Naive B cell (primary cell): ENCODE measurements at regions not wholly inside any gene's neighbourhood (a gene's known extent, or its start where the extent isn't known, plus 50 kb on each side); places are given as distances from the start of the nearest gene placed in this dataset.
A peak's percentile ranks its signal among the peaks of the same experiment; 100 is the strongest.

Source experiments
- ATAC-seq, 2 donors: fragments of 150-1000 bp; cut with Tn5 transposase; 2 replicates each; pipeline ENCODE4 v1.10.0; 2021; ENCODE audit warnings: low read depth in 2 of 2, mild to moderate bottlenecking in 2 of 2, moderate library complexity in 2 of 2
- DNase-seq: peaks from one replicate; pipeline ENCODE4 v3.0.0; 2022
- H3K27ac Mint-ChIP-seq, 6 donors: one replicate each; pipeline ENCODE4 v1.8.0; 2020 to 2022; ENCODE audit warnings: mild to moderate bottlenecking in 6 of 6, mixed read lengths in 6 of 6, moderate library complexity in 5 of 6, inconsistent platforms in 2 of 6
- H3K27me3 Mint-ChIP-seq, 3 donors: one replicate each; pipeline ENCODE4 v1.8.0; 2021 to 2022; ENCODE audit warnings: mixed read lengths in 3 of 3, mild to moderate bottlenecking in 1 of 3
- H3K36me3 Mint-ChIP-seq, 2 donors: one replicate each; pipeline ENCODE4 v1.8.0; 2020 to 2022; ENCODE audit warnings: mixed read lengths in 2 of 2, inconsistent platforms in 1 of 2, mild to moderate bottlenecking in 1 of 2
- H3K4me1 Mint-ChIP-seq, 3 donors: one replicate each; pipeline ENCODE4 v1.8.0; 2020 to 2022; ENCODE audit warnings: mixed read lengths in 3 of 3, inconsistent platforms in 1 of 3, mild to moderate bottlenecking in 1 of 3, moderate library complexity in 1 of 3
- H3K4me3 Mint-ChIP-seq, 8 donors: one replicate each; pipeline ENCODE4 v1.8.0; 2020 to 2022; ENCODE audit warnings: mild to moderate bottlenecking in 8 of 8, mixed read lengths in 8 of 8, moderate library complexity in 8 of 8, inconsistent platforms in 2 of 8
- H3K9me3 Mint-ChIP-seq, 7 donors: one replicate each; pipeline ENCODE4 v1.8.0; 2020 to 2022; ENCODE audit warnings: mixed read lengths in 7 of 7, mild to moderate bottlenecking in 5 of 7, inconsistent platforms in 2 of 7, moderate library complexity in 1 of 7

GRCh38 chr9:79240774-79241173 is 331.0 kb upstream of the TLE4 start:
- H3K4me1 Mint-ChIP-seq, result no peaks in the 10 kb centered on the region
- H3K4me3 Mint-ChIP-seq, result no peak overlapping the region
- ATAC-seq (no peak), DNase-seq (no peak)
- H3K36me3 Mint-ChIP-seq, result no peaks in the 10 kb centered on the region
- H3K27me3 Mint-ChIP-seq, result peaks cover 0 to 16% (median 8%) of the 10 kb centered on the region in 3 donors
- H3K27ac Mint-ChIP-seq, result no peak overlapping the region
- no peaks in the 10 kb centered on the region for H3K9me3 Mint-ChIP-seq

- DNase-seq, result no peak
- Mint-ChIP-seq H3K4me1 (no peaks in the 10 kb centered on the region), H3K27me3 (peaks cover 0 to 13% (median 8%) of the 10 kb centered on the region in 3 donors), H3K9me3 (no peaks in the 10 kb centered on the region), H3K4me3 (no peak overlapping the region), H3K27ac (no peak overlapping the region), H3K36me3 (no peaks in the 10 kb centered on the region)
- ATAC-seq, result no peak
Measured at GRCh38 chr9:79242489-79242888, 329.3 kb upstream of the TLE4 start.

GRCh38 chr9:79246170-79246569 is 325.6 kb upstream of the TLE4 start:
- ATAC-seq (no peak), DNase-seq (no peak)
- Mint-ChIP-seq H3K36me3 (no peaks in the 10 kb centered on the region), H3K27ac (no peak overlapping the region), H3K9me3 (no peaks in the 10 kb centered on the region), H3K4me1 (no peaks in the 10 kb centered on the region), H3K4me3 (no peak overlapping the region), H3K27me3 (peaks cover under 1 to 17% (median under 1%) of the 10 kb centered on the region in 3 donors)

- H3K27me3 Mint-ChIP-seq, result peaks cover 0 to 20% (median 9%) of the 10 kb centered on the region in 3 donors
- H3K27ac Mint-ChIP-seq, result no peak overlapping the region
- ATAC-seq, result no peak
- no peaks in the 10 kb centered on the region for H3K4me1 Mint-ChIP-seq
- DNase-seq, result no peak
- no peak overlapping the region for H3K4me3 Mint-ChIP-seq
- H3K36me3 Mint-ChIP-seq, result no peaks in the 10 kb centered on the region
- no peaks in the 10 kb centered on the region for H3K9me3 Mint-ChIP-seq
Measured at GRCh38 chr9:79247021-79247420, 324.7 kb upstream of the TLE4 start.

- Mint-ChIP-seq H3K36me3 (no peaks in the 10 kb centered on the region), H3K4me1 (no peaks in the 10 kb centered on the region), H3K27me3 (peaks cover 0 to 11% (median 9%) of the 10 kb centered on the region in 3 donors), H3K4me3 (no peak overlapping the region), H3K27ac (no peak overlapping the region), H3K9me3 (no peaks in the 10 kb centered on the region)
- ATAC-seq (no peak), DNase-seq (no peak)
Measured at GRCh38 chr9:79250806-79251205, 321.0 kb upstream of the TLE4 start.

GRCh38 chr9:79254900-79255650 is 316.7 kb upstream of the TLE4 start:
- H3K4me3 Mint-ChIP-seq, result no peak overlapping the region
- ATAC-seq (no peak), DNase-seq (no peak)
- H3K27ac Mint-ChIP-seq, result no peak overlapping the region
- peaks cover 0 to 8% (median 0%) of the 10 kb centered on the region in 7 donors for H3K9me3 Mint-ChIP-seq
- peaks cover 11 to 18% (median 18%) of the 10 kb centered on the region in 3 donors for H3K27me3 Mint-ChIP-seq
- H3K4me1 Mint-ChIP-seq, result no peaks in the 10 kb centered on the region
- no peaks in the 10 kb centered on the region for H3K36me3 Mint-ChIP-seq

GRCh38 chr9:79255651-79256260 is 316.0 kb upstream of the TLE4 start:
- H3K4me1 Mint-ChIP-seq, result no peaks in the 10 kb centered on the region
- DNase-seq, result no peak
- H3K27ac Mint-ChIP-seq, result no peak overlapping the region
- H3K4me3 Mint-ChIP-seq, result no peak overlapping the region
- ATAC-seq, result no peak
- H3K9me3 Mint-ChIP-seq, result peaks cover 0 to 8% (median 0%) of the 10 kb centered on the region in 7 donors
- no peaks in the 10 kb centered on the region for H3K36me3 Mint-ChIP-seq
- H3K27me3 Mint-ChIP-seq, result peaks cover 18 to 25% (median 20%) of the 10 kb centered on the region in 3 donors

GRCh38 chr9:79256691-79257213 is 315.0 kb upstream of the TLE4 start:
- ATAC-seq (no peak), DNase-seq (no peak)
- H3K36me3 Mint-ChIP-seq, result no peaks in the 10 kb centered on the region
- H3K27me3 Mint-ChIP-seq, result peaks cover 20 to 25% (median 24%) of the 10 kb centered on the region in 3 donors
- H3K9me3 Mint-ChIP-seq, result peaks cover 0 to 12% (median 0%) of the 10 kb centered on the region in 7 donors
- H3K4me1 Mint-ChIP-seq, result no peaks in the 10 kb centered on the region
- no peak overlapping the region for H3K27ac Mint-ChIP-seq
- no peak overlapping the region for H3K4me3 Mint-ChIP-seq

- H3K4me3 Mint-ChIP-seq, result no peak overlapping the region
- H3K9me3 Mint-ChIP-seq, result peaks cover 0 to 17% (median 0%) of the 10 kb centered on the region in 7 donors
- peaks cover 20 to 24% (median 22%) of the 10 kb centered on the region in 3 donors for H3K27me3 Mint-ChIP-seq
- no peaks in the 10 kb centered on the region for H3K4me1 Mint-ChIP-seq
- DNase-seq, result no peak
- no peak for ATAC-seq
- no peaks in the 10 kb centered on the region for H3K36me3 Mint-ChIP-seq
- H3K27ac Mint-ChIP-seq, result no peak overlapping the region
Measured at GRCh38 chr9:79257228-79257781, 314.5 kb upstream of the TLE4 start.

- DNase-seq (no peak), ATAC-seq (no peak)
- Mint-ChIP-seq H3K27ac (no peak overlapping the region), H3K36me3 (peaks cover 0 to 3% of the 10 kb centered on the region in 2 donors), H3K4me1 (no peaks in the 10 kb centered on the region), H3K27me3 (peaks cover 22 to 25% (median 24%) of the 10 kb centered on the region in 3 donors), H3K4me3 (no peak overlapping the region), H3K9me3 (peaks cover 2 to 21% (median 3%) of the 10 kb centered on the region in 7 donors)
Measured at GRCh38 chr9:79257790-79258351, 313.9 kb upstream of the TLE4 start.

GRCh38 chr9:79259858-79260257 is 311.9 kb upstream of the TLE4 start:
- Mint-ChIP-seq H3K9me3 (peaks cover 4 to 29% (median 6%) of the 10 kb centered on the region in 7 donors), H3K4me1 (no peaks in the 10 kb centered on the region), H3K36me3 (peaks cover 0 to 9% of the 10 kb centered on the region in 2 donors), H3K27me3 (peaks cover 32 to 39% (median 35%) of the 10 kb centered on the region in 3 donors), H3K4me3 (no peak overlapping the region), H3K27ac (peak overlapping the region in 1 of 6 donors; percentile 22)
- no peak for DNase-seq
- no peak for ATAC-seq

GRCh38 chr9:79263628-79264027 is 308.1 kb upstream of the TLE4 start:
- Mint-ChIP-seq H3K4me1 (no peaks in the 10 kb centered on the region), H3K9me3 (peaks cover 4 to 26% (median 6%) of the 10 kb centered on the region in 7 donors), H3K36me3 (peaks cover 0 to 9% of the 10 kb centered on the region in 2 donors), H3K27ac (no peak overlapping the region), H3K4me3 (no peak overlapping the region), H3K27me3 (peaks cover 32 to 47% (median 45%) of the 10 kb centered on the region in 3 donors)
- DNase-seq (no peak), ATAC-seq (no peak)

- Mint-ChIP-seq H3K9me3 (peaks cover 4 to 22% (median 6%) of the 10 kb centered on the region in 7 donors), H3K27me3 (peaks cover 28 to 43% (median 41%) of the 10 kb centered on the region in 3 donors), H3K4me1 (no peaks in the 10 kb centered on the region), H3K36me3 (peaks cover 0 to 9% of the 10 kb centered on the region in 2 donors), H3K27ac (peak overlapping the region in 1 of 6 donors; percentile 46), H3K4me3 (no peak overlapping the region)
- DNase-seq (no peak), ATAC-seq (no peak)
Measured at GRCh38 chr9:79264041-79264440, 307.7 kb upstream of the TLE4 start.
